ENCODE measurements at regions not wholly inside any gene's neighbourhood (a gene's known extent, or its start where the extent isn't known, plus 50 kb on each side); places are given as distances from the start of the nearest gene placed in this dataset.

GRCh38 chr18:45266023-45266422, 349.3 kb upstream of the SLC14A2 start:
- no peak for TF ChIP-seq ZFX (IDR thresholded peaks at IDR 0.05; ENCODE audit: borderline replicate concordance)
- no peak for TF ChIP-seq CTCF (IDR thresholded peaks at IDR 0.05)
- no peak overlapping the region for H3K27ac ChIP-seq

GRCh38 chr18:45267622-45268021, 347.7 kb upstream of the SLC14A2 start:
- TF ChIP-seq CTCF (IDR thresholded peaks at IDR 0.05), result no peak
- TF ChIP-seq ZFX (IDR thresholded peaks at IDR 0.05; ENCODE audit: borderline replicate concordance), result no peak
- no peak overlapping the region for H3K27ac ChIP-seq

- H3K27ac ChIP-seq, result no peak overlapping the region
- no peak for TF ChIP-seq CTCF (IDR thresholded peaks at IDR 0.05)
- no peak for TF ChIP-seq ZFX (IDR thresholded peaks at IDR 0.05; ENCODE audit: borderline replicate concordance)
Measured at GRCh38 chr18:45268583-45268982, 346.7 kb upstream of the SLC14A2 start.

GRCh38 chr18:45270289-45270771, 344.9 kb upstream of the SLC14A2 start:
- TF ChIP-seq ZFX (IDR thresholded peaks at IDR 0.05; ENCODE audit: borderline replicate concordance) (no peak), CTCF (IDR thresholded peaks at IDR 0.05) (no peak)
- H3K27ac ChIP-seq, result no peak overlapping the region

GRCh38 chr18:45274026-45274425, 341.2 kb upstream of the SLC14A2 start:
- no peak overlapping the region for H3K27ac ChIP-seq
- no peak for TF ChIP-seq ZFX (IDR thresholded peaks at IDR 0.05; ENCODE audit: borderline replicate concordance)
- no peak for TF ChIP-seq CTCF (IDR thresholded peaks at IDR 0.05)

GRCh38 chr18:45275367-45276113, 339.7 kb upstream of the SLC14A2 start:
- H3K27ac ChIP-seq, result no peak overlapping the region
- TF ChIP-seq CTCF (IDR thresholded peaks at IDR 0.05) (peak; percentile 80), ZFX (IDR thresholded peaks at IDR 0.05; ENCODE audit: borderline replicate concordance) (no peak)

- no peak for TF ChIP-seq CTCF (IDR thresholded peaks at IDR 0.05)
- TF ChIP-seq ZFX (IDR thresholded peaks at IDR 0.05; ENCODE audit: borderline replicate concordance), result no peak
- H3K27ac ChIP-seq, result no peak overlapping the region
Measured at GRCh38 chr18:45276878-45277277, 338.4 kb upstream of the SLC14A2 start.

Measured in 22Rv1 (cell line).